Muscle of leg (tissue), 3 donors: ENCODE measurements at regions not wholly inside any gene's neighbourhood (a gene's known extent, or its start where the extent isn't known, plus 50 kb on each side); places are given as distances from the start of the nearest gene placed in this dataset.
"Not testable (repeated sequence)": the region's sequence is repeated elsewhere in the genome, so short reads cannot be mapped to it uniquely, and the experiment has no call there.

Experiments
- DNase-seq: peaks from one replicate; pipeline ENCODE4 v3.0.0; 2013
- H3K27ac ChIP-seq: one replicate; pipeline ENCODE4 v1.5.1; 2013; ENCODE audit warnings: mild to moderate bottlenecking, low read length, control low read depth
- H3K27me3 ChIP-seq: one replicate; pipeline ENCODE4 v1.6.1; 2013; ENCODE audit warnings: low read length; ENCODE audit not compliant: control insufficient read depth, insufficient read depth
- H3K36me3 ChIP-seq: one replicate; pipeline ENCODE4 v1.6.1; 2013; ENCODE audit warnings: low read length; ENCODE audit not compliant: control insufficient read depth, insufficient read depth
- H3K4me1 ChIP-seq: one replicate; pipeline ENCODE4 v1.6.1; 2013; ENCODE audit warnings: low read length; ENCODE audit not compliant: control insufficient read depth, insufficient read depth
- H3K4me3 ChIP-seq: one replicate; pipeline ENCODE4 v1.5.1; 2013; ENCODE audit warnings: low read length, control low read depth
- H3K9me3 ChIP-seq: replicated peaks from 2 replicates; pipeline ENCODE4 v1.6.1; 2013; ENCODE audit warnings: low read depth, low read length; ENCODE audit not compliant: control insufficient read depth
- WGBS: methylation state at CpG from one replicate; pipeline ENCODE4 v1.1.5; 2013; ENCODE audit warnings: missing lambda C conversion rate; ENCODE audit not compliant: insufficient coverage; 5-methylcytosine and 5-hydroxymethylcytosine counted together

DNA sequence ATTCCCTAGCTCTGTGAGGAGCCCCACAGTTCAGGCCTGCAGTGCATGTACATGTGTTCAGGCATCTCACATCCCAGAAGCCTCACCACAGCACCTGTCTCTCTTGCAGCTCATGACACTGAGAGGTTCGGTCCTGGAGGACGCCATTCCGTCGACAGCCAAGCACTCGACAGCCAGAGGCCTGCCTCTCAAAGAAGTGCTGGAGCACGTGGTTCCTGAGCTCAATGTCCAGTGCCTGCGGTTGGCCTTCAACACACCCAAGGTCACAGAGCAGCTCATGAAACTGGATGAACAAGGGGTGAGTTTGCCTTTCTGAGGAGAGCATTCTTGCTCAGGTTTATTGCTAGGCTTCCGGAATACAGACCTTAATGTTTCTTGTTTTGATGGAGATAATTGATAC, 308.3 kb upstream of the RGS6 start:
- Histone ChIP-seq H3K4me1 (no peaks in the 10 kb centered on the region), H3K27me3 (no peaks in the 10 kb centered on the region), H3K36me3 (peaks cover 4% of the 10 kb centered on the region), H3K27ac (no peak overlapping the region), H3K4me3 (no peak overlapping the region), H3K9me3 (no peaks in the 10 kb centered on the region)
- no peak for DNase-seq
- 90% methylated on average over 5 of the region's 8 CpGs for WGBS

DNA sequence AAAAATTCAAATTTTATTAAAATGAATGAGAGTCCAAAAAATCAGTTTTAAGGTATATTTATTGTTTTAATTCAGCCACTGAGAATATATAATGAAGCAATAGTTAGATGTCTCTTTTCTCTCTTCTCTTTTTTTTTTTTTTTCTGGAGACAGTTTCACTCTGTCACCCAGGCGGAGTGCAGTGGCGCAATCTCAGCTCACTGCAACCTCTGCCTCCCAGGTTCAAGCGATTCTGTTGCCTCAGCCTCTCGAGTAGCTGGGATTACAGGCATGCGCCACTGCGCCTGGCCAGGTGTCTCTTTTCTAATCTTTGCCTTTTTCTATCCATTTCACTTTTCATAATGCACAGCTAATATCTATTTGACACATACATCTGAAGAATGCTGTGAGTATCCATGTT, 307.1 kb upstream of the RGS6 start:
- H3K9me3 ChIP-seq, result no peaks in the 10 kb centered on the region
- DNase-seq, result no peak
- peaks cover 2% of the 10 kb centered on the region for H3K36me3 ChIP-seq
- H3K4me3 ChIP-seq, result no peak overlapping the region
- H3K27me3 ChIP-seq, result no peaks in the 10 kb centered on the region
- H3K4me1 ChIP-seq, result no peaks in the 10 kb centered on the region
- 78% methylated on average over 4 of the region's 6 CpGs for WGBS
- H3K27ac ChIP-seq, result no peak overlapping the region

DNA sequence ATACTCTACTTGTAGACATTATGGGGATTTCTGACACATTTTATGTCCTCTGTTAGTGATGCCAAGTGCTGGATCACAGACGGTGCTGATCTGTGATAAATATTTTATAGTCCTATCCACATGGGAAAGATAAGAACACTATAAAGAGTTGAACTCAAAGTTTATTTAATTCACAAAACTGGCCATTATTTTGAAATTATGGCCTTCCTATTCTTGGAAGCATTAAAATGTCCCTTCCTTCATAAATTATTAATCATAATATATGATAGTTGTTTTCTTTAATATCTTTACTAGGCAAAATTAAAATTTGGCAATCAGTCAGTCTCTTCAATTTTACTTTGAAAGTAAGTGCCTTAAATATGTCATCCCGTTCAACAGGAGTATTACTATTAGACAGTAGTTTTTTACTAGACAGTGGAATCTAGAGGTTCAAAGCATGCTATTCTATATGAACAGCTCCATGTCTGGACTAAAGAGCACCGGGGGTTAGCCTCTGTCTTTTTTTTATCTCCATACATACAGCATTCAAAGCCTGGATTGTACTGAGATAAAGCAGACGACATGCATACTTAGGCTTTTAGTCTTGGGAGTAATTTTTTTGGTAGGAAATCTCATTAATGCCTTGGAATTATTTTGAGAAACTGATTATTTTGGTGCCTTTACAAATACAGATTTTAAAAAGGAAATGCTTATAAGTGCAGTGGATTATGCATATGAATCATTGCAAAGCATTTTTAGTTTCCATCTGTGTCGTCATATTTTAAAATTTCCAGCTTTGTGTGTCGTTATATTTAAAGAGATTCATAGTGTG, 306.1 kb upstream of the RGS6 start:
- Histone ChIP-seq H3K36me3 (peaks cover 2% of the 10 kb centered on the region), H3K4me3 (no peak overlapping the region), H3K27ac (no peak overlapping the region), H3K9me3 (no peaks in the 10 kb centered on the region), H3K27me3 (no peaks in the 10 kb centered on the region), H3K4me1 (no peaks in the 10 kb centered on the region)
- peak; percentile 31 for DNase-seq
- no CpG with 5 or more reads among the region's 6 CpGs for WGBS

DNA sequence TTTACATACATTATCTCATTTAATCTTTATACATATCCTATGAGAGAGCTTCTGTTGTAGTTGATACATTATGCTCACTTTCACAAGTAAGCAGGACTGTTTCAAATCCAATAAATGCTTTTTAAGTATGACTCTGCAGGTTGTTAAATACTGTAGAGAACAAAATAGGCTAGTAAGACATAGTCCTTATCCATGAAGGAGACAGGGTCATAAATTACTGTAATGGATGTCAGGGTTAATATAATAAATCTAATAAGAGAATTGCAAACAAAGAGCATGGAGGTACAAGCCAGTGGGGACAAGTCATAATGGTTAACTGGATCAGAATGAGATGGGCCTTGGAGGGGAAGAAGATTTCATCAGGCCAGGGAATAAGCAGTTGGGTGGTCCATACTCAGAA, 303.8 kb upstream of the RGS6 start:
- H3K9me3 ChIP-seq, result no peaks in the 10 kb centered on the region
- H3K4me1 ChIP-seq, result no peaks in the 10 kb centered on the region
- no peaks in the 10 kb centered on the region for H3K27me3 ChIP-seq
- no peak overlapping the region for H3K4me3 ChIP-seq
- DNase-seq, result no peak
- no peak overlapping the region for H3K27ac ChIP-seq
- peaks cover 2% of the 10 kb centered on the region for H3K36me3 ChIP-seq

DNA sequence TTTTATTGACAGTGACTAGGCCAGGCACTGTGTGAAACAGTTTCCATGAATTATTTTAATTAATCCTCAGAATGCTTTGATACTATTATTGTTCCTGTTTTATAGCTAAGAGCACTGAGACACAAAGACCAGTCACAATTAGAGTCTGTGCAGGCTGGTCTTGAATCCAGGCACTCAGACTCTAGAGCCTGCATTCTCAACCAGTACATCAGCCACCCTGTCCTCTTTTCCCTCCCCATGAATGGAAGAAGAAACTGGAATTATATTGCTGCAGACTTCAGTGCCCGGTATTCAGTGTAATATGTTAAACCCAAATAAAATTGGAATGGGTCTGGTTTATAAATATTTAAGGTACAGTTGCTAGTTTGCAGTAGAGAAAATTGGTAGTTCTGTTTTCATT, 303.0 kb upstream of the RGS6 start:
- H3K4me3 ChIP-seq, result no peak overlapping the region
- H3K9me3 ChIP-seq, result no peaks in the 10 kb centered on the region
- no CpG with 5 or more reads among the region's 1 CpG for WGBS
- H3K4me1 ChIP-seq, result no peaks in the 10 kb centered on the region
- H3K36me3 ChIP-seq, result no peaks in the 10 kb centered on the region
- no peak overlapping the region for H3K27ac ChIP-seq
- DNase-seq, result no peak
- no peaks in the 10 kb centered on the region for H3K27me3 ChIP-seq

DNA sequence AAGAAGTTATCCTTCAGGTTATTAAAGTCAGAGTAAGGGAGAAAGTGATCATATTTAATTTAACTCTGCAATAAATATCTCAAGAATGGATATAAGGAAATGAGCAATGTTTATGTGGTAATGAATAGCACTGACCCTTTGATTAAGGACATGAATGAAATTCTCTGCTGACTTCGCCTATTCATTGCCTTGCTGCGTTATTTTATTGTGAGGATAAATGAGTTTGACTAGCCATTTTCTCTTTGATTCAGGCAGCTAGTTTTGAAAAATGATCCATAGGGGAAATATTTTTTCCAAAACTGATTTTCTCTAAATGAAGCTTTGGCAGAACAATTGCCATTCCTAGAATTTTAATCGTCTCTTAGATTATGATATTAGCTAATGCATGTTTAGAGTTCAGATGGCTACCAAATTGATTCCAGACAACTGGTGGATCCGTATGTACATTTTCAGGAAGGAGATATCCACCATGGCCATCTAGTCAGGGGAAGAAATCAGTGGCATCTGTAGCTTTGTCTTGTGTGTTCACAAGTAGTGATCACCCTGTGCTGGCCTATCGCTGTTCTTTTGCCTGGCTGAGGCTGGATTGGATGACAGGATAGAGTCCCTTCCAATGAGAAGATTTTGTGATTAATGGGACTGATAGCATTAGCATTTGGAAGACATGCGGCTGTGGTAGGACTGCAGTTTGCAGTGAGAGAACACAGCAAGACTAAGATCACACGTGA, 302.3 kb upstream of the RGS6 start:
- H3K4me3 ChIP-seq, result no peak overlapping the region
- H3K9me3 ChIP-seq, result no peaks in the 10 kb centered on the region
- 81% methylated on average over 4 of the region's 7 CpGs for WGBS
- no peaks in the 10 kb centered on the region for H3K27me3 ChIP-seq
- no peaks in the 10 kb centered on the region for H3K4me1 ChIP-seq
- no peaks in the 10 kb centered on the region for H3K36me3 ChIP-seq
- no peak overlapping the region for H3K27ac ChIP-seq
- DNase-seq, result peak; percentile 20

DNA sequence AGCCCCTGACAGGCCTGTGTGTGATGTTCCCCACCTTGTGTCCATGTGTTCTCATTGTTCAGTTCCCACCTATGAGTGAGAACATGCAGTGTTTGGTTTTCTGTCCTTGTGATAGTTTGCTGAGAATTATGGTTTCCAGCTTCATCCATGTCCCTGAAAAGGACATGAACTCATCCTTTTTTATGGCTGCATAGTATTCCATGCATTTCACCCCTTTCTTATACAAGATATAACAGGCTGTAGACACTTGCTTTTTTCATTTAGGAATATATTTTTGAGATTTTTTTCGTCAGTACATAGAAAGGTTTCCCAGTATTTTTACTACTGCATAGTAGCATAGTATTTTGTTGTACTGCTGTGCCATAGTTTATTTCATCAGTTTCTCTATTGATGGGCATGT, 301.2 kb upstream of the RGS6 start:
- H3K4me1 ChIP-seq, H3K36me3 ChIP-seq, DNase-seq, H3K9me3 ChIP-seq, H3K4me3 ChIP-seq, H3K27ac ChIP-seq, H3K27me3 ChIP-seq: not testable (repeated sequence)
- no CpG with 5 or more reads among the region's 1 CpG for WGBS

DNA sequence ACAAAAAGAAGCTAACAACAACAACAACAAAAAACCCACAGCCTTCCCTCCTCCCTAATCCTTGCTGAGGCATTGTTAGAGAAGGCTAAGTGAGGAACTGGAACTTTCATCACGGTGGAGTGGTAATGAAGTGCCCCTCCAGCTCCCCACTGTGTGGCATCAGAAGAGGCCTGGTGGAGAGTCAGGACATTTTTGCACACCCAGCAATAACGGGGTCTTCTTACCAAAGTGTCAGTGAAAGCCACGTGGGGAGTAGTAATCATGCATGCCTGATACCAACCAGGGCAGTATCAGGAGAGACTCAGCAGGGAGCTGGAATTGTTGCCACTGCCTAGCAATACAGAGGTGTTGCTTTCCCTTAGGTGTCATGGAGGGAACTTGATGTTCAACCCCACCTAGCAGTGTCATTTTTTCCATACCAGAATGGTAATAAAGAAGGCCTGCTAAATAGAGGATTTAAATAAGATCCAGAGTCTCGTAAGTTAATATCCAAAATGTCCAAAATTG, 299.7 kb upstream of the RGS6 start:
- no peak for DNase-seq
- H3K27ac ChIP-seq, result no peak overlapping the region
- no peaks in the 10 kb centered on the region for H3K36me3 ChIP-seq
- 58% methylated on average over 3 of the region's 4 CpGs for WGBS
- H3K4me1 ChIP-seq, result no peaks in the 10 kb centered on the region
- H3K4me3 ChIP-seq, result no peak overlapping the region
- no peaks in the 10 kb centered on the region for H3K9me3 ChIP-seq
- H3K27me3 ChIP-seq, result no peaks in the 10 kb centered on the region

DNA sequence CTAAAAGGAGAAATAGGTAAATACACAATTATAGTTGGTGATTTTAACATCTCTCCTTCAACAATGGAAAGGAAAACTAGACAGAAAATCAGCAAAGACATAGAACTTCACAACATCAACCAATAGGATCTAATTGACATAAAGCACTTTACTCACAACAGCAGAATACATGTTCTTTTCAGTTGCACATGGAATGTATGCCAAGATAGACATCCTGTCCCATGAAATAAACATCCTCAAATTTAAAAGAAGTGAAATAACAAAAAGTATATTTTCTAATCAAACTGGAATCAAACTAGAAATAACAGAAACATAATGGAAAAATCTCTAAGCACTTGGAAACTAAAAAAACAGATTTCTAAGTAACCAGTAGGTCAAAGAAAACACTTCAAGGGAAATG, 296.2 kb upstream of the RGS6 start:
- Histone ChIP-seq H3K27me3 (no peaks in the 10 kb centered on the region), H3K36me3 (no peaks in the 10 kb centered on the region), H3K27ac (no peak overlapping the region), H3K4me1 (no peaks in the 10 kb centered on the region), H3K4me3 (no peak overlapping the region), H3K9me3 (no peaks in the 10 kb centered on the region)
- DNase-seq, result no peak

DNA sequence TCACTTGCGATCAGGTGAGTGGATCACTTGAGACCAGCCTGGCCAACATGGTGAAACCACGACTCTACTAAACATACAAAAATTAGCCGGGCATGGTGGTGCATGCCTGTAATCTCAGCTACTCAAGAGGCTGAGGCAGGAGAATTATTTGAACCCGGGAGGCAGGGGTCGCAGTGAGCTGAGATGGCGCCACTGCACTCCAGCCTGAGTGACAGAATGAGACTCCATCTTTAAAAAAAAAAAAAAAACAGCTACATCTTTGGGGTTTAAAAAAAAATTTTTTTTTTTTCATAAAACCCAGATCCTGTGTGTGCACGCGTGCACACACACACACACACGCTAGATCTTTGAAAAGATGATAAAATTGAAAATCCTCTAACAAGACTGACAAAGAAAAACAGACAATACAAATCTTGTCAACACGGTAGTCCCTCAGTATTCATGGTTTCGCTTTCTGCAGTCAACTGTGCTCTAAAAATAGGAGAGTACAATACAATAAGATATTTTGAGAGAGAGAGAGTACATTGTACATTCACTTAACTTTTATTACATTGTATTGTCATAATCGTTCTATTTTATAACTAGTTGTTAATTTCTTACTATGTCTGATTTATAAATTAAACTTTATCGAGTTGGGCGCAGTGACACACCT, 295.3 kb upstream of the RGS6 start:
- WGBS, result 100% methylated on average over 1 of the region's 14 CpGs

More for the DNA sequence above, 295.3 kb upstream of the RGS6 start:
- H3K27me3 ChIP-seq, result no peaks in the 10 kb centered on the region
- H3K27ac ChIP-seq, result no peak overlapping the region
- DNase-seq, result no peak
- no peaks in the 10 kb centered on the region for H3K36me3 ChIP-seq
- H3K4me3 ChIP-seq, result no peak overlapping the region
- H3K4me1 ChIP-seq, result no peaks in the 10 kb centered on the region
- H3K9me3 ChIP-seq, result peaks cover under 1% of the 10 kb centered on the region
